Naive thymus-derived CD8-positive, alpha-beta T cell (primary cell): ENCODE measurements at regions not wholly inside any gene's neighbourhood (a gene's known extent, or its start where the extent isn't known, plus 50 kb on each side); places are given as distances from the start of the nearest gene placed in this dataset.
"Not testable (repeated sequence)": the region's sequence is repeated elsewhere in the genome, so short reads cannot be mapped to it uniquely, and the experiment has no call there.

Experiments
- ATAC-seq, 2 donors: fragments of 150-1000 bp; cut with Tn5 transposase in 1 of 2; sonication (Bioruptor Pico), chemical (Tn5 transposase) in 1 of 2; 1 replicate in 1 of 2; 2 replicates in 1 of 2; pipeline ENCODE4 v1.10.0; 2021; ENCODE audit warnings: mild to moderate bottlenecking in 2 of 2, moderate library complexity in 2 of 2
- POLR2A ChIA-PET: fragments of 350-600 bp; sonication (Branson Sonifier 250); formaldehyde crosslinking; loops from one replicate; lab custom pipeline; 2021; ENCODE audit warnings: antibody characterized with exemption; lab: Charles Lee
- DNase-seq, 10 donors: peaks; one replicate each; pipeline versions ENCODE4 v3.0.0 to v3.0.0-alpha.2; 2020 to 2022
- H3K27ac Mint-ChIP-seq, 10 donors: one replicate each; pipeline ENCODE4 v1.8.0; 2020 to 2022; ENCODE audit warnings: mild to moderate bottlenecking in 10 of 10, mixed read lengths in 10 of 10, moderate library complexity in 4 of 10, inconsistent platforms in 1 of 10
- H3K27me3 Mint-ChIP-seq, 5 donors: one replicate each; pipeline ENCODE4 v1.8.0; 2021 to 2022; ENCODE audit warnings: mixed read lengths in 5 of 5
- H3K36me3 Mint-ChIP-seq, 3 donors: one replicate each; pipeline ENCODE4 v1.8.0; 2020 to 2022; ENCODE audit warnings: mixed read lengths in 3 of 3, mild to moderate bottlenecking in 2 of 3, inconsistent platforms in 1 of 3
- H3K4me1 Mint-ChIP-seq, 4 donors: one replicate each; pipeline ENCODE4 v1.8.0; 2021 to 2022; ENCODE audit warnings: mixed read lengths in 4 of 4
- H3K4me3 Mint-ChIP-seq, 10 donors: one replicate each; pipeline ENCODE4 v1.8.0; 2020 to 2022; ENCODE audit warnings: mild to moderate bottlenecking in 10 of 10, mixed read lengths in 10 of 10, moderate library complexity in 6 of 10, inconsistent platforms in 1 of 10
- H3K9me3 Mint-ChIP-seq, 9 donors: one replicate each; pipeline ENCODE4 v1.8.0; 2020 to 2022; ENCODE audit warnings: mixed read lengths in 9 of 9, mild to moderate bottlenecking in 3 of 9, inconsistent platforms in 1 of 9, moderate library complexity in 1 of 9

GRCh38 chr4:164039482-164039881, 545.0 kb downstream of the TMA16 start:
- Mint-ChIP-seq H3K27ac (peak overlapping the region in 1 of 10 donors; percentile 67), H3K27me3 (no peaks in the 10 kb centered on the region), H3K4me3 (no peak overlapping the region), H3K9me3 (peaks cover 4 to 28% (median 14%) of the 10 kb centered on the region in 9 donors), H3K4me1 (no peaks in the 10 kb centered on the region), H3K36me3 (peaks cover 0 to 8% (median 0%) of the 10 kb centered on the region in 3 donors)
- ATAC-seq (no peak), DNase-seq (no peak)
- POLR2A ChIA-PET, result no interaction called here

GRCh38 chr4:164056426-164057142, 562.1 kb downstream of the TMA16 start:
- H3K27ac Mint-ChIP-seq, result no peak overlapping the region
- H3K27me3 Mint-ChIP-seq, result no peaks in the 10 kb centered on the region
- no peaks in the 10 kb centered on the region for H3K4me1 Mint-ChIP-seq
- POLR2A ChIA-PET, result no interaction called here
- H3K36me3 Mint-ChIP-seq, result no peaks in the 10 kb centered on the region
- DNase-seq (no peak), ATAC-seq (no peak)
- peaks cover 0 to 3% (median 0%) of the 10 kb centered on the region in 9 donors for H3K9me3 Mint-ChIP-seq
- no peak overlapping the region for H3K4me3 Mint-ChIP-seq

- H3K4me3 Mint-ChIP-seq, result no peak overlapping the region
- H3K27me3 Mint-ChIP-seq, result no peaks in the 10 kb centered on the region
- ATAC-seq (no peak), DNase-seq (no peak)
- no peaks in the 10 kb centered on the region for H3K4me1 Mint-ChIP-seq
- H3K36me3 Mint-ChIP-seq, result no peaks in the 10 kb centered on the region
- H3K27ac Mint-ChIP-seq, result no peak overlapping the region
- H3K9me3 Mint-ChIP-seq, result peaks cover 0 to 3% (median 0%) of the 10 kb centered on the region in 9 donors
- POLR2A ChIA-PET, result interaction anchor here (0.6 kb wide), 1 partner anchor 49 kb away, joined by 3 read pairs; no protein-coding TSS in a partner anchor
Measured at GRCh38 chr4:164058776-164059445, 564.4 kb downstream of the TMA16 start.

- no peaks in the 10 kb centered on the region for H3K4me1 Mint-ChIP-seq
- no peak overlapping the region for H3K4me3 Mint-ChIP-seq
- H3K36me3 Mint-ChIP-seq, result no peaks in the 10 kb centered on the region
- H3K27me3 Mint-ChIP-seq, result no peaks in the 10 kb centered on the region
- no peak overlapping the region for H3K27ac Mint-ChIP-seq
- POLR2A ChIA-PET, result no interaction called here
- peaks cover 0 to 7% (median 0%) of the 10 kb centered on the region in 9 donors for H3K9me3 Mint-ChIP-seq
- no peak for ATAC-seq
- no peak for DNase-seq
Measured at GRCh38 chr4:164060456-164060855, 566.0 kb downstream of the TMA16 start.

GRCh38 chr4:164068392-164068791, 573.9 kb downstream of the TMA16 start:
- H3K27ac Mint-ChIP-seq, result no peak overlapping the region
- H3K4me3 Mint-ChIP-seq, result no peak overlapping the region
- H3K27me3 Mint-ChIP-seq, result peaks cover 0 to 2% (median 0%) of the 10 kb centered on the region in 5 donors
- POLR2A ChIA-PET, result no interaction called here
- H3K9me3 Mint-ChIP-seq, result peaks cover 0 to 52% (median 14%) of the 10 kb centered on the region in 9 donors
- no peak for ATAC-seq
- H3K36me3 Mint-ChIP-seq, result peaks cover 0 to 7% (median 0%) of the 10 kb centered on the region in 3 donors
- H3K4me1 Mint-ChIP-seq, result no peaks in the 10 kb centered on the region
- no peak for DNase-seq

GRCh38 chr4:164070625-164071024, 576.1 kb downstream of the TMA16 start:
- Mint-ChIP-seq H3K4me1 (no peaks in the 10 kb centered on the region), H3K4me3 (no peak overlapping the region), H3K9me3 (peaks cover 0 to 43% (median 10%) of the 10 kb centered on the region in 9 donors), H3K27ac (no peak overlapping the region), H3K36me3 (peaks cover 0 to 7% (median 0%) of the 10 kb centered on the region in 3 donors), H3K27me3 (peaks cover 0 to 2% (median 0%) of the 10 kb centered on the region in 5 donors)
- DNase-seq, result no peak
- no peak for ATAC-seq
- POLR2A ChIA-PET, result no interaction called here

- Mint-ChIP-seq H3K36me3 (no peaks in the 10 kb centered on the region), H3K4me1 (no peaks in the 10 kb centered on the region)
- POLR2A ChIA-PET, result no interaction called here
Measured at GRCh38 chr4:164081371-164081770, 586.9 kb downstream of the TMA16 start.

GRCh38 chr4:164081801-164082200, 587.3 kb downstream of the TMA16 start:
- POLR2A ChIA-PET, result no interaction called here
- H3K27me3 Mint-ChIP-seq, result no peaks in the 10 kb centered on the region
- H3K4me1 Mint-ChIP-seq, result no peaks in the 10 kb centered on the region
- peaks cover 0 to 2% (median 0%) of the 10 kb centered on the region in 9 donors for H3K9me3 Mint-ChIP-seq
- DNase-seq, result no peak
- H3K27ac Mint-ChIP-seq, result no peak overlapping the region
- no peak overlapping the region for H3K4me3 Mint-ChIP-seq
- no peaks in the 10 kb centered on the region for H3K36me3 Mint-ChIP-seq
- ATAC-seq, result no peak

More at GRCh38 chr4:164081371-164081770, 586.9 kb downstream of the TMA16 start:
- Mint-ChIP-seq H3K27me3 (no peaks in the 10 kb centered on the region), H3K4me3 (no peak overlapping the region), H3K27ac (no peak overlapping the region), H3K9me3 (peaks cover 0 to 2% (median 0%) of the 10 kb centered on the region in 9 donors)
- ATAC-seq (no peak), DNase-seq (no peak)

- Mint-ChIP-seq H3K36me3 (no peaks in the 10 kb centered on the region), H3K9me3 (no peaks in the 10 kb centered on the region), H3K4me1 (no peaks in the 10 kb centered on the region), H3K27ac (no peak overlapping the region), H3K4me3 (no peak overlapping the region), H3K27me3 (peaks cover 0 to 3% (median 0%) of the 10 kb centered on the region in 5 donors)
- DNase-seq, result no peak
- POLR2A ChIA-PET, result no interaction called here
- ATAC-seq, result no peak
Measured at GRCh38 chr4:164087733-164088132, 593.2 kb downstream of the TMA16 start.

- H3K27ac Mint-ChIP-seq, result no peak overlapping the region
- POLR2A ChIA-PET, result no interaction called here
- H3K36me3 Mint-ChIP-seq, result no peaks in the 10 kb centered on the region
- H3K4me3 Mint-ChIP-seq, result no peak overlapping the region
- H3K9me3 Mint-ChIP-seq, result peaks cover 0 to 3% (median 0%) of the 10 kb centered on the region in 9 donors
- H3K4me1 Mint-ChIP-seq, result no peaks in the 10 kb centered on the region
- ATAC-seq (no peak), DNase-seq (no peak)
- H3K27me3 Mint-ChIP-seq, result peaks cover 0 to 2% (median 0%) of the 10 kb centered on the region in 5 donors
Measured at GRCh38 chr4:164095313-164096110, 601.0 kb downstream of the TMA16 start.

- H3K4me1 Mint-ChIP-seq, result no peaks in the 10 kb centered on the region
- no peak overlapping the region for H3K4me3 Mint-ChIP-seq
- POLR2A ChIA-PET, result no interaction called here
- peaks cover 0 to 4% (median 0%) of the 10 kb centered on the region in 5 donors for H3K27me3 Mint-ChIP-seq
- peaks cover 0 to 4% (median 0%) of the 10 kb centered on the region in 9 donors for H3K9me3 Mint-ChIP-seq
- no peak overlapping the region for H3K27ac Mint-ChIP-seq
- DNase-seq (no peak), ATAC-seq (no peak)
- H3K36me3 Mint-ChIP-seq, result no peaks in the 10 kb centered on the region
Measured at GRCh38 chr4:164096766-164097518, 602.5 kb downstream of the TMA16 start.

- ATAC-seq, H3K36me3 Mint-ChIP-seq, DNase-seq: not testable (repeated sequence)
Measured at GRCh38 chr4:164100741-164101365, 606.4 kb downstream of the TMA16 start.

More at GRCh38 chr4:164100741-164101365, 606.4 kb downstream of the TMA16 start:
- POLR2A ChIA-PET, H3K9me3 Mint-ChIP-seq, H3K27ac Mint-ChIP-seq, H3K4me3 Mint-ChIP-seq, H3K27me3 Mint-ChIP-seq, H3K4me1 Mint-ChIP-seq: not testable (repeated sequence)
